Right atrium auricular region (tissue), 2 donors: ENCODE measurements at regions not wholly inside any gene's neighbourhood (a gene's known extent, or its start where the extent isn't known, plus 50 kb on each side); places are given as distances from the start of the nearest gene placed in this dataset.

Source experiments
- DNase-seq: peaks from one replicate; pipeline ENCODE4 v3.0.0-alpha.2; 2019; ENCODE audit warnings: low spot score
- H3K27ac ChIP-seq, 2 donors: fragments of 200-600 bp; sonication (generic); 1 replicate in 1 of 2; 2 replicates in 1 of 2; pipeline ENCODE4 v1.5.1; 2016 to 2019
- H3K27me3 ChIP-seq, 2 donors: fragments of 200-600 bp; sonication (generic); one replicate each; pipeline versions ENCODE4 v1.5.1 to v1.6.0; 2017 to 2019
- H3K36me3 ChIP-seq: fragments of 200-600 bp; sonication (generic); one replicate; pipeline ENCODE4 v1.5.1; 2016
- H3K4me1 ChIP-seq, 2 donors: fragments of 200-600 bp; sonication (generic); one replicate each; pipeline versions ENCODE4 v1.5.1 to v1.6.0; 2017 to 2019
- H3K4me3 ChIP-seq, 2 donors: fragments of 200-600 bp; sonication (generic); 1 replicate in 1 of 2; 2 replicates in 1 of 2; pipeline ENCODE4 v1.5.1; 2017 to 2019; ENCODE audit warnings: mild to moderate bottlenecking in 1 of 2, moderate library complexity in 1 of 2
- H3K9me3 ChIP-seq, 2 donors: fragments of 200-600 bp; sonication (generic); one replicate each; pipeline ENCODE4 v1.5.1; 2019
- TF ChIP-seq, protein P1 (sequence below), 2 donors: fragments of 200-600 bp; sonication (generic); IDR thresholded peaks; one replicate each; pipeline ENCODE4 v1.5.1; 2019; ENCODE audit warnings: antibody characterized with exemption in 2 of 2

DNA sequence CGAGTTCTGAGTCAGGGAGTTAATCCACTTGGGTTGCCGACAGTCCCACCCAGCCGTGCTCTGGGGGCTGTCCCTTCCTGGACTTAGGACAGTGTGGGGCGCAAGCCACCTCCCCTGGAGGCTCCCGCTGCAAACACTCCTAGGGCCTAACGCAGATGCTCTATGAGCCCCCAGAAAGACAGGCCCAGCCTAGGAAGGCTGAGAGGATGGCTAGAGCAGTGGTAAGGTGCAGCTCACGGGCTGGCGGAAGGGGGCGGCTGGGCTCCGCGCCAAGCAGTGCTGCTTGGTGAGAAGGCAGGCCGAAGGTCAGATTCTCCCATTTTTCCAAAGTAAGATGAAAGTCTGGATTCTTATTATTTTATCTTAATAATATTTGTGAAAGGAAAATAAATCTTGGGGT, 84.6 kb upstream of the ALDH1L1 start:
- no peak for DNase-seq
- TF ChIP-seq, protein P1, sequence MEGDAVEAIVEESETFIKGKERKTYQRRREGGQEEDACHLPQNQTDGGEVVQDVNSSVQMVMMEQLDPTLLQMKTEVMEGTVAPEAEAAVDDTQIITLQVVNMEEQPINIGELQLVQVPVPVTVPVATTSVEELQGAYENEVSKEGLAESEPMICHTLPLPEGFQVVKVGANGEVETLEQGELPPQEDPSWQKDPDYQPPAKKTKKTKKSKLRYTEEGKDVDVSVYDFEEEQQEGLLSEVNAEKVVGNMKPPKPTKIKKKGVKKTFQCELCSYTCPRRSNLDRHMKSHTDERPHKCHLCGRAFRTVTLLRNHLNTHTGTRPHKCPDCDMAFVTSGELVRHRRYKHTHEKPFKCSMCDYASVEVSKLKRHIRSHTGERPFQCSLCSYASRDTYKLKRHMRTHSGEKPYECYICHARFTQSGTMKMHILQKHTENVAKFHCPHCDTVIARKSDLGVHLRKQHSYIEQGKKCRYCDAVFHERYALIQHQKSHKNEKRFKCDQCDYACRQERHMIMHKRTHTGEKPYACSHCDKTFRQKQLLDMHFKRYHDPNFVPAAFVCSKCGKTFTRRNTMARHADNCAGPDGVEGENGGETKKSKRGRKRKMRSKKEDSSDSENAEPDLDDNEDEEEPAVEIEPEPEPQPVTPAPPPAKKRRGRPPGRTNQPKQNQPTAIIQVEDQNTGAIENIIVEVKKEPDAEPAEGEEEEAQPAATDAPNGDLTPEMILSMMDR (IDR thresholded peaks at IDR 0.05), result no peak
- Histone ChIP-seq H3K9me3 (no peaks in the 10 kb centered on the region), H3K27ac (peak overlapping the region; percentile 88 to 93), H3K4me3 (no peak overlapping the region), H3K27me3 (no peaks in the 10 kb centered on the region), H3K4me1 (peaks cover 0 to 47% of the 10 kb centered on the region in 2 donors), H3K36me3 (no peaks in the 10 kb centered on the region)

DNA sequence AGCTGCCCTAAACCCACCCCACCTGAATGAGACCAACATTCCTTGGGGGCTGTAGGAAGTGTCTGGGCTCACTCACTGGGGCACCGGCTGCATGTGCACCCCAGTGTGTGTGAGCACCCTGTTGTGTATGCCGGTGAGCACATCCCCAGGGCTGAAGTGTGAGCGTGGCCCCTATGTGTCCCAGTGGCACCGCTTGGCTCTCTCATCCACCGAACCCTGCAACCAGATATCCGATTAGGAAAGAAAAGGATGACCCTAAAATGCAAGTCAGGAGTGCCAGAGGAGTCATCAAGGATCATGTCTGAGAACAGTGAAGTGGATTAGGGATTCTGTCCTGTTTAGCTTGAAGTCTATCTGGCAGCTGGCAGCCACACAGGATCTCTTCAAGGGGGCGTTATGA, 84.0 kb upstream of the ALDH1L1 start:
- TF ChIP-seq, protein P1 (IDR thresholded peaks at IDR 0.05), result no peak
- no peaks in the 10 kb centered on the region for H3K36me3 ChIP-seq
- peak overlapping the region; percentile 88 to 93 for H3K27ac ChIP-seq
- no peaks in the 10 kb centered on the region for H3K9me3 ChIP-seq
- no peak overlapping the region for H3K4me3 ChIP-seq
- H3K4me1 ChIP-seq, result peaks cover 0 to 42% of the 10 kb centered on the region in 2 donors
- DNase-seq, result no peak
- no peaks in the 10 kb centered on the region for H3K27me3 ChIP-seq

DNA sequence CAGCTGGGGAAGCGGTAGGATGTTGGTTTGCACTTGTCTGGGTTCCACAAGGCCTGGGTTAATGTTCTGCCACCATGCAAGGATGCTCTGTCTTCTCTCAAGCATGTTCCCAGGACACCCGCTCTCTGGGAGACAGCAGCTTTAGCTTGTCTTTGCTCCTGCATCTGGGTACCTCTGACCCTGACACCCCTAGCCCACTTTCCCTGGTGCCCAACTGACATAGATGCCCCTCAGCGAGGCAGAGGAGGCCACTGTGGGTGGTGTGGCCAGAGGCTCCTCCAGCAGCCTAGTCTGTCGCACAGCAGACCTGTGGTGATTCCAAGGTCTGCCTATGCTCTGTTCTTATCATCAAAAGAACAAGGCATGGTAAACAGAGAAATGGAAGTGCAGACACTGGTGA, 83.6 kb upstream of the ALDH1L1 start:
- Histone ChIP-seq H3K27me3 (no peaks in the 10 kb centered on the region), H3K4me3 (no peak overlapping the region), H3K9me3 (no peaks in the 10 kb centered on the region), H3K27ac (no peak overlapping the region), H3K4me1 (peaks cover 0 to 38% of the 10 kb centered on the region in 2 donors), H3K36me3 (no peaks in the 10 kb centered on the region)
- TF ChIP-seq, protein P1 (IDR thresholded peaks at IDR 0.05), result no peak
- no peak for DNase-seq

DNA sequence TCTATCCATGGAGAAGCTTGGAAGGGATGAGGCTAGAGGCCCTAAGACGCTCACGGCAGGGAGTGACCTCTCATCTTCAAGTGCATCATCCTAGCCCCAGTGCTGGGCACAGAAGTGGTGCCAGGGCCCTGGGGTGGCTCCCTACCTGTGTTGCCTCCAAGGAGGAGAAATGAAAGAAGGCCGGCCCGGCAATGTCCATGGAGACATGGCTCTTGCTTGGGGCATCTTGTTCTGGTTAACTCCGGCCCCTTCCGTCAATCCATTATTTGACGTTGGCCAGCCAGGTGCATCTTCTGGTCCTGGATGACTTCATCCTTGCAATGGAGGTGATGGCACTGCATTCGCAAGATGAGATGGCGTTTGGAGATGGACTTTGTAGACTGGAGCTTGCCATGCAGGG, 83.2 kb upstream of the ALDH1L1 start:
- Histone ChIP-seq H3K36me3 (no peaks in the 10 kb centered on the region), H3K9me3 (no peaks in the 10 kb centered on the region), H3K27me3 (no peaks in the 10 kb centered on the region), H3K27ac (no peak overlapping the region), H3K4me1 (peaks cover 0 to 34% of the 10 kb centered on the region in 2 donors), H3K4me3 (no peak overlapping the region)
- no peak for DNase-seq
- TF ChIP-seq, protein P1 (IDR thresholded peaks at IDR 0.05), result no peak

DNA sequence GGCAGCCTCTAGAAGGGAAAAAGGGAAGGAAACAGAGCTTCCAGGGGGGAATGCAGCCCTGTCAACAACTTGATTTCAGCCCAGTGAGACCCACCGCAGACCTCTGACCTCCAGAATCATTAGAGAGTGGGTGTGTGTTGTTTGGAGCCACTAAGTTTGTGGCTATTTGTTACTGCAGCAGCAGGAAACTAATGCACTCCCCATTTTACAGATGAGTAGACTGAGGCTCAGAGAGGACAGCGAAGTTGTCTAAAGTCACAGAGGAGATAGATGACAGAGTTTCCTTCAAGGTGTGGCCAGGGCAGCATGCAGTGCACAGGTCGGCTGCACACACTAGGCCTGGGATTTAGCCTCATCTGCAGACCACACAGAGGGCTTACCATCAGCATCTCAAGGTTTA, 81.8 kb upstream of the ALDH1L1 start:
- TF ChIP-seq, protein P1 (IDR thresholded peaks at IDR 0.05), result no peak
- no peaks in the 10 kb centered on the region for H3K9me3 ChIP-seq
- H3K4me3 ChIP-seq, result no peak overlapping the region
- H3K27me3 ChIP-seq, result no peaks in the 10 kb centered on the region
- H3K27ac ChIP-seq, result no peak overlapping the region
- H3K4me1 ChIP-seq, result peaks cover 0 to 21% of the 10 kb centered on the region in 2 donors
- no peak for DNase-seq
- H3K36me3 ChIP-seq, result no peaks in the 10 kb centered on the region

DNA sequence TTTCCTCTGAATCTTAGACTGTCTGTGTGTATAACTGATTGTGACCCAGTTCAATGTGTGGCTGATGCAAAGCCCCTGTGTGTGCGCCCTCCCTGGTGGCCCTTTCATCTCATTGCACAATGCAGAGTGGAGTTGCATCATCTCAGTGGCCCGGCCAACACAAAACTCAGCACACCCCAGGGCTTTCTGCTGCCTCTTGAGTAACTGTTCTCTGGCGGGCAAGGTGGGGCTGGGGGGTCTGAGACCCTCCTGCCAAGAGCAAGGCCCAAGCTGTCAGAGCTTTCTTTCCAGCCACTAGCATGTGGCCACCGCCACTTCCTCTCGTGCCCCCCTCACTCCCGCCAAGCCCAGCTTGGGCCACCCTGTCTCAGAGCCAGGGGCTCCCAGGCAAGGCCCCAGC, 80.7 kb upstream of the ALDH1L1 start:
- H3K36me3 ChIP-seq, result no peaks in the 10 kb centered on the region
- DNase-seq, result peak; percentile 94
- H3K27ac ChIP-seq, result peak overlapping the region; percentile 62 to 68
- H3K27me3 ChIP-seq, result no peaks in the 10 kb centered on the region
- peaks cover 0 to 11% of the 10 kb centered on the region in 2 donors for H3K4me1 ChIP-seq
- TF ChIP-seq, protein P1 (IDR thresholded peaks at IDR 0.05), result no peak
- no peak overlapping the region for H3K4me3 ChIP-seq
- no peaks in the 10 kb centered on the region for H3K9me3 ChIP-seq
